Astrocyte of the cerebellum (primary cell): ENCODE measurements at regions not wholly inside any gene's neighbourhood (a gene's known extent, or its start where the extent isn't known, plus 50 kb on each side); places are given as distances from the start of the nearest gene placed in this dataset.

Experiments
- DNase-seq: peaks from one replicate; pipeline ENCODE4 v3.0.0-alpha.2; 2011; ENCODE audit warnings: low read depth
- H3K4me3 ChIP-seq: 2 replicates; pipeline ENCODE4 v1.5.1; 2011; ENCODE audit warnings: mild to moderate bottlenecking, low read depth, low read length, moderate library complexity
- CTCF ChIP-seq: IDR thresholded peaks from 2 replicates; pipeline ENCODE4 v1.5.1; 2012; ENCODE audit warnings: low read length, low read depth, moderate library complexity, mild to moderate bottlenecking; ENCODE audit errors: missing control alignments
- in situ Hi-C: cut with HindIII; loops from 2 replicates; pipeline ENCODE4 v1.10.0; 2017; ENCODE audit warnings: low sequenced_read_pairs

- no peak for DNase-seq
- no peak for TF ChIP-seq CTCF
- in situ Hi-C loops, result no loop called here
- H3K4me3 ChIP-seq, result no peak overlapping the region
These were observed 915.4 kb upstream of the TMEM132C start for GRCh38 chr12:127351481-127352010.

GRCh38 chr12:127355061-127355841 lies 911.7 kb upstream of the TMEM132C start:
- in situ Hi-C loops, result no loop called here
- peak; percentile 66 for TF ChIP-seq CTCF
- no peak overlapping the region for H3K4me3 ChIP-seq
- DNase-seq, result no peak

DNA sequence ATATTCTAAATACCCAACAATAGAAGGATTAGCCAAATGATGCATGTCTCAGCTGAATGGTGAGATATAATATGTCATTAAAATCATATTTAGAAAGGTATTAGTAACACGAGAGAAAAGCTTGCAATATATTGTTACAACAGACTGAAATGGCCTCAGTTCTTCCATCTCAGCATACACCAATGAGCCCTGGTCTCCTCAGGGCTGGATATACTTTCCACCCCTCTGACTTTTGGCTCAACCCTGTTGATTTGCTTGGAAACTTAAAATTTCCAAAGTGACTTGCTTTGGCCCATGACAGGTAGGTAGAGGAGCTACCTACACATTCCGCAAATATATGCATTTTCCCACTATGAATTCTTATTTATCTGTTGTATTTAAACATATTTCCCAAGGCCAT lies 908.1 kb upstream of the TMEM132C start:
- TF ChIP-seq CTCF, result no peak
- in situ Hi-C loops, result no loop called here

GRCh38 chr12:127360580-127360979 lies 906.4 kb upstream of the TMEM132C start:
- in situ Hi-C loops, result no loop called here
- no peak for DNase-seq
- no peak overlapping the region for H3K4me3 ChIP-seq
- no peak for TF ChIP-seq CTCF

More for the DNA sequence above, 908.1 kb upstream of the TMEM132C start:
- no peak overlapping the region for H3K4me3 ChIP-seq
- DNase-seq, result no peak

- no peak for DNase-seq
- TF ChIP-seq CTCF, result no peak
- in situ Hi-C loops, result no loop called here
- H3K4me3 ChIP-seq, result no peak overlapping the region
These were observed 904.8 kb upstream of the TMEM132C start for GRCh38 chr12:127362121-127362520.

DNA sequence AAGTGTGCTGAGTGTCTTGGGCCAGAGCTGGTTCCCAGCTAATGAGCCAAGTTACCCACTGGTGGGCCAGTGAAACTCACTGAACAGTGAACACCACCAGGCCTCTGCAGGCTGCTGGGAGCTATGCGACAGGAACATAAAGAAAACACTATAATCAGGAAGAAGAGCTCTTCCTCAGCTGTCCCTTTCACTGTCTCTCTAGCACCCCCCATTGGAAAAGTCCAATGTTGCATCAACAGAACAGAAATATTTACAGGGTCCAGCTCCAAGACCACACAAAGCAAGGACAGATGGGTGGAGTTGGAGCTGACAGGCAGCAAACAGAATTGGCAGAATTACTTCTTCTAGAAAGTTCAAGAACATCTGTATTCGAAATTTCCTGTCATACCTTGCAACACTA lies 903.6 kb upstream of the TMEM132C start:
- H3K4me3 ChIP-seq, result no peak overlapping the region
- in situ Hi-C loops, result no loop called here
- TF ChIP-seq CTCF, result peak; percentile 19
- no peak for DNase-seq
